B cell (primary cell): ENCODE measurements at regions not wholly inside any gene's neighbourhood (a gene's known extent, or its start where the extent isn't known, plus 50 kb on each side); places are given as distances from the start of the nearest gene placed in this dataset.

Source experiments
- ATAC-seq: fragments of 200-7000 bp; cut with Tn5 transposase; one replicate; pipeline ENCODE4 v1.10.0; 2021; ENCODE audit warnings: low read depth, mild to moderate bottlenecking, moderate number of reproducible peaks, moderate library complexity
- CTCF ChIA-PET: fragments of 350-600 bp; sonication (Branson Sonifier 250); formaldehyde crosslinking; loops from one replicate; lab custom pipeline; 2021; ENCODE audit warnings: antibody characterized with exemption, inconsistent platforms; lab: Charles Lee
- POLR2A ChIA-PET: fragments of 350-600 bp; sonication (Branson Sonifier 250); formaldehyde crosslinking; loops from one replicate; lab custom pipeline; 2021; ENCODE audit warnings: antibody characterized with exemption; lab: Charles Lee
- DNase-seq: peaks from one replicate; pipeline ENCODE4 v3.0.0; 2013
- H2AFZ ChIP-seq: 2 replicates; pipeline ENCODE4 v1.6.1; 2012; ENCODE audit warnings: mild to moderate bottlenecking, low read depth, low read length; ENCODE audit not compliant: insufficient read depth, poor library complexity, severe bottlenecking
- H3K27ac ChIP-seq, 2 donors: 1 replicate in 1 of 2; 2 replicates in 1 of 2; pipeline ENCODE4 v1.5.1; 2012 to 2013; ENCODE audit warnings: low read length in 2 of 2, mild to moderate bottlenecking in 2 of 2, moderate library complexity in 1 of 2
- H3K27me3 ChIP-seq, 4 experiments: fragments of 200-600 bp in 1 of 4; sonication (generic) in 1 of 4; replicated peaks in 1 of 4; 1 replicate in 2 of 4; 2 replicates in 2 of 4; pipeline versions ENCODE4 v1.6.1 to v1.7.0; 2013 to 2016; ENCODE audit warnings: low read length in 3 of 4, mild to moderate bottlenecking in 2 of 4, mixed read lengths in 1 of 4, moderate library complexity in 1 of 4; ENCODE audit not compliant: insufficient read depth in 4 of 4, control insufficient read depth in 3 of 4; ENCODE audit errors: control extremely low read depth in 1 of 4
- H3K36me3 ChIP-seq, 2 experiments: replicated peaks in 1 of 2; 1 replicate in 1 of 2; 2 replicates in 1 of 2; pipeline versions ENCODE4 v1.6.1 to v1.7.1; 2013; ENCODE audit warnings: low read length in 1 of 2; ENCODE audit not compliant: insufficient read depth in 2 of 2, control insufficient read depth in 1 of 2; ENCODE audit errors: control extremely low read depth in 1 of 2, extremely low read depth in 1 of 2
- H3K4me1 ChIP-seq, 2 donors: fragments of 200-600 bp in 1 of 2; sonication (generic) in 1 of 2; 1 replicate in 1 of 2; 2 replicates in 1 of 2; pipeline versions ENCODE4 v1.5.1 to v1.6.1; 2013 to 2017; ENCODE audit warnings: low read length in 2 of 2; ENCODE audit not compliant: control insufficient read depth in 2 of 2, insufficient read depth in 2 of 2
- H3K4me2 ChIP-seq: replicated peaks from 2 replicates; pipeline ENCODE3; 2012; ENCODE audit warnings: mild to moderate bottlenecking, low read depth, low read length; ENCODE audit not compliant: poor library complexity, severe bottlenecking
- H3K4me3 ChIP-seq, 5 experiments: fragments of 200-600 bp in 1 of 5; sonication (generic) in 1 of 5; 1 replicate in 3 of 5; 2 replicates in 2 of 5; pipeline versions ENCODE4 v1.5.1 to v1.7.0; 2011 to 2016; ENCODE audit warnings: low read length in 4 of 5, mild to moderate bottlenecking in 4 of 5, low read depth in 2 of 5, control low read depth in 1 of 5, moderate library complexity in 1 of 5; ENCODE audit not compliant: insufficient read depth in 1 of 5; ENCODE audit errors: control extremely low read depth in 1 of 5, extremely low read depth in 1 of 5
- H3K79me2 ChIP-seq: fragments of 200-600 bp; sonication (generic); one replicate; pipeline ENCODE4 v1.6.0; 2016; ENCODE audit warnings: low read length; ENCODE audit not compliant: control insufficient read depth, insufficient read depth
- H3K9ac ChIP-seq: fragments of 200-600 bp; sonication (generic); 2 replicates; pipeline ENCODE4 v1.6.1; 2017; ENCODE audit warnings: mild to moderate bottlenecking, low read length, moderate library complexity
- H3K9me3 ChIP-seq, 3 donors: one replicate each; pipeline versions ENCODE4 v1.6.1 to v1.7.1; 2013; ENCODE audit warnings: low read length in 2 of 3; ENCODE audit not compliant: control insufficient read depth in 2 of 3, insufficient read depth in 1 of 3; ENCODE audit errors: control extremely low read depth in 1 of 3
- H4K20me1 ChIP-seq: 2 replicates; pipeline ENCODE4 v1.6.0; 2012; ENCODE audit warnings: mild to moderate bottlenecking, low read length; ENCODE audit not compliant: insufficient read depth, control insufficient read depth, poor library complexity, severe bottlenecking
- H3K27ac Mint-ChIP-seq: one replicate; pipeline ENCODE4 v1.8.0; 2021; ENCODE audit warnings: mixed read lengths
- H3K27me3 Mint-ChIP-seq: one replicate; pipeline ENCODE4 v1.8.0; 2021; ENCODE audit warnings: mixed read lengths
- H3K4me1 Mint-ChIP-seq: one replicate; pipeline ENCODE4 v1.8.0; 2021; ENCODE audit warnings: mixed read lengths
- H3K4me3 Mint-ChIP-seq: one replicate; pipeline ENCODE4 v1.8.0; 2021; ENCODE audit warnings: mixed read lengths
- H3K9me3 Mint-ChIP-seq: one replicate; pipeline ENCODE4 v1.8.0; 2022; ENCODE audit warnings: mixed read lengths; ENCODE audit not compliant: insufficient read depth
- EZH2 ChIP-seq: IDR thresholded peaks from 2 replicates; pipeline ENCODE4 v1.6.1; 2012; ENCODE audit warnings: borderline replicate concordance, low read depth, mild to moderate bottlenecking, moderate library complexity, low read length; ENCODE audit not compliant: insufficient read depth, poor library complexity, severe bottlenecking
- WGBS: methylation state at CpG from one replicate; pipeline ENCODE4 v1.1.5; 2013; ENCODE audit warnings: missing lambda C conversion rate; ENCODE audit not compliant: insufficient coverage; 5-methylcytosine and 5-hydroxymethylcytosine counted together
- intact Hi-C: fragments of 100-400 bp; cut with micrococcal nuclease; formaldehyde crosslinking; loops from one replicate; pipeline ENCODE4 v1.10.0; 2022
- TF ChIP-seq, protein P1 (sequence below): fragments of 200-600 bp; IDR thresholded peaks from one replicate; pipeline ENCODE4 v1.8.0; 2022; ENCODE audit warnings: antibody characterized with exemption, mild to moderate bottlenecking

DNA sequence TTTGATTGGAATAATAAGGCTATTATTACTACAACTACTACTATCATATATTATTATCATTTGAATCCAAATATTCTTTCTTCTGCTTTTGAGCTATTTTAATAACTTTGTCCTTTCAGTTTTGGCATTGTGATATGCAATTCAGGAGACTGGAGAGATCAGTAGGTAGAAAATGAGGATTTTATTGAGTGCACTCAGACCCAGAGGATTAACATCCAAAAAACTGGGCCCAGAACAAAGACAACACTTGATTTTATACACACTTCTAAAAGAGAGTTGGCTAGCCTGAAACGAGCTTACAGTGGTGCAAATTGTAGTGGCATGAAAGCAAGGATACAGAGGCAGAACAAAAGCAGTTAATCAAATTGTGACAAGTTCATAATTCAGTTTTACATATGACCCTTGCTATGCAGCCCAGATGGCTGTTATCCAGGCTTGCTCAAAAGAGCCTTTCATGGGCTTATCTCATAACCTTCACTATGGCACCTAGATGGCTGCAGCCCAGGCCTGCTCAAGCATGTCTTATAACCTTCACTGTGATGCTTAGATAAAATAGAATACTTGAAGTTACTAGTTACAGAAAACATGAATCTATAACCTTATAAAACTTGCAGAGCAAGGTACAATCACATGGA, 796.3 kb upstream of the RAG2 start:
- no CpG with 5 or more reads among the region's 1 CpG for WGBS
- no peak overlapping the region for H3K9ac ChIP-seq

DNA sequence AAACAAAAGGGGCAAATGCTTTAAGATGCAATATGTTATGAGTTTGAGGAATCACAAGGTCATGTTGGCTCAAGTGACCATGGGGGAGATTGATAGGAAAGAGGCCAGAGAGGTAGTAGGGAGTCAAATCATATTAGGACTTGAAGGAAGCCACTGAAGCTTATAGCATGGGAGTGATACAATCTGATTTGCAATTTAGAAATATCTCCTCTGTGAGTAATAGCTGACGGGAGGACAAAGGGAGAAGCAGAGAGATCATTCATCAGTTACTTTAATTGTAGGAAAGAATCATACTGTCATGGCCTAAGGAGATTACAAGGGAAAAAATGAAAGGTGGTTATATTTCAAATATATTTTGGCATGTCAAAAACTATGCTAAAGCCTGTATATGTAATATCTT, 793.6 kb upstream of the RAG2 start:
- no peaks in the 10 kb centered on the region for H3K79me2 ChIP-seq
- H4K20me1 ChIP-seq: no peaks in the 10 kb centered on the region
- POLR2A ChIA-PET: no interaction called here
- H3K36me3 ChIP-seq: no peaks in the 10 kb centered on the region
- intact Hi-C loops: loop anchor here (10.0 kb wide), 1 partner anchor 73 kb away; no protein-coding TSS in a partner anchor
- Mint-ChIP-seq H3K4me1 (no peaks in the 10 kb centered on the region), H3K27me3 (no peaks in the 10 kb centered on the region), H3K27ac (no peak overlapping the region), H3K9me3 (peaks cover 23% of the 10 kb centered on the region), H3K4me3 (no peak overlapping the region)
- no peak overlapping the region for H3K4me3 ChIP-seq
- no peaks in the 10 kb centered on the region for H3K27me3 ChIP-seq
- no peak overlapping the region for H2AFZ ChIP-seq
- WGBS: no CpG with 5 or more reads among the region's 1 CpG
- ATAC-seq (no peak), DNase-seq (no peak)
- no peaks in the 10 kb centered on the region for H3K4me1 ChIP-seq
- TF ChIP-seq EZH2: no peak
- TF ChIP-seq, protein P1, sequence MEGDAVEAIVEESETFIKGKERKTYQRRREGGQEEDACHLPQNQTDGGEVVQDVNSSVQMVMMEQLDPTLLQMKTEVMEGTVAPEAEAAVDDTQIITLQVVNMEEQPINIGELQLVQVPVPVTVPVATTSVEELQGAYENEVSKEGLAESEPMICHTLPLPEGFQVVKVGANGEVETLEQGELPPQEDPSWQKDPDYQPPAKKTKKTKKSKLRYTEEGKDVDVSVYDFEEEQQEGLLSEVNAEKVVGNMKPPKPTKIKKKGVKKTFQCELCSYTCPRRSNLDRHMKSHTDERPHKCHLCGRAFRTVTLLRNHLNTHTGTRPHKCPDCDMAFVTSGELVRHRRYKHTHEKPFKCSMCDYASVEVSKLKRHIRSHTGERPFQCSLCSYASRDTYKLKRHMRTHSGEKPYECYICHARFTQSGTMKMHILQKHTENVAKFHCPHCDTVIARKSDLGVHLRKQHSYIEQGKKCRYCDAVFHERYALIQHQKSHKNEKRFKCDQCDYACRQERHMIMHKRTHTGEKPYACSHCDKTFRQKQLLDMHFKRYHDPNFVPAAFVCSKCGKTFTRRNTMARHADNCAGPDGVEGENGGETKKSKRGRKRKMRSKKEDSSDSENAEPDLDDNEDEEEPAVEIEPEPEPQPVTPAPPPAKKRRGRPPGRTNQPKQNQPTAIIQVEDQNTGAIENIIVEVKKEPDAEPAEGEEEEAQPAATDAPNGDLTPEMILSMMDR: no peak
- CTCF ChIA-PET: no interaction called here
- peaks cover 5 to 13% (median 6%) of the 10 kb centered on the region in 3 donors for H3K9me3 ChIP-seq
- H3K27ac ChIP-seq: no peak overlapping the region
- H3K9ac ChIP-seq: no peak overlapping the region
- H3K4me2 ChIP-seq: no peak overlapping the region

More for the DNA sequence above, 796.3 kb upstream of the RAG2 start:
- Histone ChIP-seq H3K27me3 (no peaks in the 10 kb centered on the region), H3K4me1 (no peaks in the 10 kb centered on the region), H4K20me1 (no peaks in the 10 kb centered on the region), H3K27ac (no peak overlapping the region), H3K9me3 (peaks cover 5 to 13% (median 7%) of the 10 kb centered on the region in 3 donors), H3K36me3 (no peaks in the 10 kb centered on the region), H3K79me2 (no peaks in the 10 kb centered on the region), H2AFZ (no peak overlapping the region), H3K4me3 (no peak overlapping the region), H3K4me2 (no peak overlapping the region)
- no peaks in the 10 kb centered on the region for H3K4me1 Mint-ChIP-seq
- H3K27me3 Mint-ChIP-seq: no peaks in the 10 kb centered on the region
- intact Hi-C loops: loop anchor here (10.0 kb wide), 1 partner anchor 70 kb away; no protein-coding TSS in a partner anchor
- ChIA-PET CTCF (no interaction called here), POLR2A (no interaction called here)
- H3K9me3 Mint-ChIP-seq: peaks cover 20% of the 10 kb centered on the region
- DNase-seq (peak; percentile 5), ATAC-seq (no peak)
- no peak overlapping the region for H3K27ac Mint-ChIP-seq
- no peak overlapping the region for H3K4me3 Mint-ChIP-seq
- TF ChIP-seq, protein P1: no peak
